Activated CD4-positive, alpha-beta T cell treated with anti-CD3 and anti-CD28 coated beads, Interleukin-2, Interleukin-6, amounts not matched to agents 100 ng/mL and 50 ng/mL, durations not matched to agents 16 hours and 8 hours (primary cell): ENCODE measurements at regions not wholly inside any gene's neighbourhood (a gene's known extent, or its start where the extent isn't known, plus 50 kb on each side); places are given as distances from the start of the nearest gene placed in this dataset.

ENCODE experiments used
- DNase-seq: peaks from one replicate; pipeline ENCODE4 v3.0.0-alpha.2; 2020

DNA sequence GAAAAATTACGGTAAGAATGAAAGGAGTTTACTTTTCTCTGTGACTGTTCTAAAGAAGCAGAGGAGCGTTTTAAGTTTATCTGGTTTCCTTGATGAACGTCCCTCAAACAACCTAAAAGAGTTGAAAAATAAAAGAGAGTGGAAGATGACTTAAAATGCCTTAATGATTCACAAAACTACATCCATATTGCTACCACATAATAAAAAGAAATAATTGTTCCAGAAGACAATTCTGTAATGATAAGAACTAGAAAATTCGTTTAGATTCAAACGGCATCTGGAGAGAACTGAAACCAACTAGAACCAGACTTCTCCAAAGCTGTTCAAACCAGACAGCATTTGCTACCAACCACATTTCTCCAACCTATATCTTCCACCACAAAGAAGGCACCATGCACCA lies 68.1 kb downstream of the TEKT4 start:
- no peak for DNase-seq

DNA sequence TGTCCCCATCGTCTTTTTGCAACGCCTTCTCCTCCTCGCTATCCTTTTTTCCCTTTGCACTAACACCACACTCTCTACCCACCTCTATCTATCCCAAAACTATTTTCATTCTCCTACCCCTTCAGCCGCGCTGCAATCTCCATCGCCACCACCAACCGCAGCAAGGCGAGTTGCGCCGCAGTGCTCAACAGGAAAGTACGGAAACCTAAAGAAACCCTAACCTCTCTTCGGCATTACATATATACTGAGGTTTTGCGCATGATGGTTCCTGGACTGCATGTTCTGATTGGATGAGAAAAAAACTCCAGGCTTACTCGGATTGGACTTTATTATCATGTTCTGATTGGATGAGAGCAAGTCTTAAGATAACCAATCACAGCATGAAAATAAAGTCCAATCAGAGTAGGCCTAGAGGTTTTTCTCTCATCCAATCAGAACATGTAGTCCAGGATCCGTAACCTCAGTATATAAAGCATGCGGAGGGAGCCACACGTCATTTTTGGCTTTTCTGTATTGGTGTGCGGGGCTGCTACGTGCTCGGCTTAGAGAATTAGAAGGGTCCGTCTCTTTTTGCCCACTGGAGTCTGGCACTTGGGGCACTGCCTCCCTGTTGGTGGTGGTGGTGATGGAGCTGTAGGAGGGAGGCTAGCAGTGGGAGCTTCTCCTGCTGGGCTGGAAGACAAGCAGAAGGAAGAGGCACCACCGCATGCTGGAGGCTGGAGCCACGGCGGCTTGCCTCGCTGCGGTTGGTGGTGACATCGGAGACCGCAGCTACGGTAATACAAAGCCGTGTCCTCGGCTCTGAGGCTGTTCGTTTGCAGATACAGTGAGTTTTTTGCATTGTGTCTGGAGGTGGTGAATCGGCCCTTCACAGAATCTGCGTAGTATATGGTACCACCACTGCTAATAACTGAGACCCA lies 76.1 kb downstream of the TEKT4 start:
- no peak for DNase-seq

DNA sequence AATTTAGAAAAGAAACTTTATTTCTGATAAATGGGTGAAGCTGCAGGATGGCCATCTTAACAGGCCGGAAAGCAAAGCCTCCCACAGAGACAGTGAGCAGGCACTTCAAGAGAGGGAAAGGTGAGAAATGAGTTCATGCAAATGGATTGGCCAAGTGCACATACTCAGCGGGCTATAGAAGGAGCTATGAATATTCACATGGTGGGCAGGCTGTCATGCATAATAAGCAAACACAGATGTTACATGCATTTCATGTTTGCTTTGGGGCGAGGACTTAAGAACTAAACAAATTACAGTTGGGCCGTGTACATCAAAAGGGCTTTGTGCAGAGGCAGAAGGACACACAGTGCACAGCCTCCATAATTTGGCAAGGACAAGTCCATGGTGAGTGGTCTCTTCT lies 69.8 kb upstream of the MAL start:
- no peak for DNase-seq

DNA sequence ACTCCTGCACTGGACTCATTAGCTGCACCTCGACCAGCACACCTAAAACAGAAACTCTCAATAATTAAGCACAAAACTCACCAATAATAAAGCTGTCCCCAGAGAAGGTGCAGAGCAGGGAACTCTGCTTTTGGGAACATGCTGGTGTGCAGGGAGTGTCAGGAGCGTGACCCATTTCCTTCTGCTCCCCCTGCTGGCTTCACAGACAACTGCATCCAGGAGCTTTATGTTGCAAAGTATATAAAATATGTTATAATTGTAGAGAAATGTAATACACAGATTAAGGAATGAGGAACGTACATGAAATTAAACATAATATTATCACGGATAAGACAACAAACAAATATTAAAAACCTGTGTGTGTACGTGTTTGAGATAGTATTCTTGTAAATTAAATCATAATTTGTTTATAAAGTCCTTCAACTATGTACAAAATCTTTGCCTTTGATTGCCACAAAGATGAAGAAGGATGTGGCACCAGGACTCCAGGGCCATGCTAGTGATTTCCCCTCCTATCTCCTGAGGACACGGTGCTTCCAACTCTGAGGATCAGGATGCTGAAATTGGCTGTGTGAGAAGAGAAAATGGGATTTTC lies 68.6 kb upstream of the MAL start:
- DNase-seq, result peak; percentile 47

GRCh38 chr2:94958245-94958644 lies 67.3 kb upstream of the MAL start:
- no peak for DNase-seq

DNA sequence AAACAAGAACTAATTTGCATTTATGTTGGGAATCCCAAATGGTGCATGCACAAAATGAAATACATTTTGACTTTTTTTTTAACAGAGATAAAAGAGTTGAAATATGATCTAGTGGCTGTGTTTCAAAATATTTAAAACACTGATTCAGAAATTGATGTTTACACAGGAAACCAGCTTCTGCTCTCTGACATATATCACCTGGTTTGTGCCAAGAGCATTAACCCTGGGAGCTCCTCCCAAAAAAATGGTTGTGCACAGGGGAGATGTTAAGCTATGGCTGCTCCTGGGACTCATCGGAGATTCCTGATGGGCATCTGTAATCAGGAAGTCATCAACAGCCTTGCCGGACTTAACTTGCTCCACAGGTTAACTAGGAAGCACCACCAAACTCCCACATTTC lies 65.2 kb upstream of the MAL start:
- DNase-seq, result no peak

GRCh38 chr2:94960751-94961150 lies 64.8 kb upstream of the MAL start:
- DNase-seq, result no peak

GRCh38 chr2:94964193-94964592 lies 61.3 kb upstream of the MAL start:
- no peak for DNase-seq

GRCh38 chr2:94966689-94967088 lies 58.8 kb upstream of the MAL start:
- DNase-seq, result no peak

- no peak for DNase-seq
Observed at GRCh38 chr2:94970353-94970752, 55.2 kb upstream of the MAL start.
